Endothelial cell of umbilical vein (primary cell): ENCODE measurements at regions not wholly inside any gene's neighbourhood (a gene's known extent, or its start where the extent isn't known, plus 50 kb on each side); places are given as distances from the start of the nearest gene placed in this dataset.

Source experiments
- BruUV-seq: library from RNA; stranded (reverse); fragments of 400-500 nt; replicated peaks from 2 replicates; lab custom pipeline; 2021; lab: Mats Ljungman, UMichigan
- CTCF ChIA-PET: fragments of 300-600, 350-600 bp; sonication (Branson Sonifier 250); formaldehyde crosslinking; loops from one replicate; lab custom pipeline; 2021; ENCODE audit warnings: antibody characterized with exemption, inconsistent platforms; lab: Charles Lee
- POLR2A ChIA-PET: fragments of 300-600, 350-600 bp; sonication (Branson Sonifier 250); formaldehyde crosslinking; loops from one replicate; lab custom pipeline; 2021; ENCODE audit warnings: antibody characterized with exemption, inconsistent platforms; lab: Charles Lee
- DNase-seq: peaks from one replicate; pipeline ENCODE4 v3.0.0-alpha.2; 2011; ENCODE audit warnings: low read depth, low spot score
- FAIRE-seq: peaks from 2 replicates; lab custom pipeline; 2011; peaks lifted over from hg19 to GRCh38; lab: Jason Lieb, UNC
- H2AFZ ChIP-seq: 2 replicates; pipeline ENCODE4 v1.6.0; 2012; ENCODE audit warnings: low read depth, low read length, control low read depth, inconsistent platforms
- H3K27ac ChIP-seq: 2 replicates; pipeline ENCODE4 v1.5.1; 2011; ENCODE audit warnings: low read depth, mild to moderate bottlenecking, control low read depth, low read length, moderate library complexity; ENCODE audit not compliant: insufficient read depth
- H3K27me3 ChIP-seq, 2 experiments: 2 replicates each; pipeline versions ENCODE4 v1.6.0 to v1.6.1; 2011; ENCODE audit warnings: low read length in 2 of 2, mixed read lengths in 1 of 2; ENCODE audit not compliant: control insufficient read depth in 2 of 2, insufficient read depth in 2 of 2
- H3K36me3 ChIP-seq, 2 experiments: 2 replicates in 1 of 2; 3 replicates in 1 of 2; pipeline ENCODE4 v1.5.1; 2011; ENCODE audit warnings: low read length in 2 of 2, mild to moderate bottlenecking in 1 of 2, moderate library complexity in 1 of 2; ENCODE audit not compliant: control insufficient read depth in 2 of 2, insufficient read depth in 2 of 2; ENCODE audit errors: extremely low read depth in 1 of 2
- H3K4me1 ChIP-seq: 3 replicates; pipeline ENCODE4 v1.5.1; 2011; ENCODE audit warnings: mild to moderate bottlenecking, low read length; ENCODE audit not compliant: control insufficient read depth, insufficient read depth; ENCODE audit errors: extremely low read depth
- H3K4me2 ChIP-seq: 2 replicates; pipeline ENCODE4 v1.6.1; 2011; ENCODE audit warnings: low read length, control low read depth, mixed read lengths; ENCODE audit not compliant: insufficient read depth
- H3K4me3 ChIP-seq, 3 experiments: fragments of 200-600 bp in 1 of 3; sonication (generic), shearing (Covaris generic) in 1 of 3; replicated peaks in 1 of 3; 2 replicates each; pipeline ENCODE4 v1.5.1; 2011 to 2016; ENCODE audit warnings: control low read depth in 3 of 3, low read length in 3 of 3, mild to moderate bottlenecking in 2 of 3, inconsistent platforms in 1 of 3, low read depth in 1 of 3, moderate library complexity in 1 of 3; ENCODE audit not compliant: insufficient read depth in 1 of 3
- H3K79me2 ChIP-seq: 2 replicates; pipeline ENCODE4 v1.6.0; 2012; ENCODE audit warnings: low read length, inconsistent platforms; ENCODE audit not compliant: control insufficient read depth, insufficient read depth
- H3K9ac ChIP-seq: replicated peaks from 2 replicates; pipeline ENCODE3; 2011; ENCODE audit warnings: low read length, control low read depth; ENCODE audit not compliant: insufficient read depth; ENCODE audit errors: extremely low read depth
- H3K9me1 ChIP-seq: replicated peaks from 3 replicates; pipeline ENCODE4 v1.6.0; 2011; ENCODE audit warnings: mild to moderate bottlenecking, low read length; ENCODE audit not compliant: control insufficient read depth, insufficient read depth; ENCODE audit errors: extremely low read depth
- H3K9me3 ChIP-seq: replicated peaks from 2 replicates; pipeline ENCODE4 v1.5.1; 2012; ENCODE audit warnings: low read length, inconsistent platforms; ENCODE audit not compliant: control insufficient read depth, insufficient read depth
- H4K20me1 ChIP-seq: replicated peaks from 2 replicates; pipeline ENCODE3; 2011; ENCODE audit warnings: mild to moderate bottlenecking, low read length; ENCODE audit not compliant: control insufficient read depth, insufficient read depth; ENCODE audit errors: extremely low read depth
- CTCF ChIP-seq, 2 donors: IDR thresholded peaks; 1 replicate in 1 of 2; 2 replicates in 1 of 2; pipeline ENCODE4 v1.5.1; 2011; ENCODE audit warnings: low read length in 2 of 2, mild to moderate bottlenecking in 2 of 2, moderate library complexity in 2 of 2, control low read depth in 1 of 2, inconsistent platforms in 1 of 2, low read depth in 1 of 2; ENCODE audit not compliant: insufficient read depth in 1 of 2; ENCODE audit errors: extremely low read depth in 1 of 2
- EZH2 ChIP-seq: IDR thresholded peaks from 2 replicates; pipeline ENCODE4 v1.6.1; 2012; ENCODE audit warnings: borderline replicate concordance, low read depth, mild to moderate bottlenecking, moderate library complexity, low read length, inconsistent platforms; ENCODE audit not compliant: severe bottlenecking
- FOS ChIP-seq: IDR thresholded peaks from 2 replicates; pipeline ENCODE4 v1.6.1; 2011; ENCODE audit warnings: mild to moderate bottlenecking, low read length, moderate library complexity, borderline replicate concordance; ENCODE audit not compliant: insufficient read depth
- GATA2 ChIP-seq: IDR thresholded peaks from 2 replicates; pipeline ENCODE4 v1.7.0; 2011; ENCODE audit warnings: low read depth, mild to moderate bottlenecking, moderate library complexity, mixed read lengths, low read length; ENCODE audit not compliant: insufficient read length, insufficient read depth
- JUN ChIP-seq: IDR thresholded peaks from 2 replicates; pipeline ENCODE4 v1.6.1; 2011; ENCODE audit warnings: borderline replicate concordance, low read depth; ENCODE audit not compliant: insufficient read length, insufficient read depth
- MAX ChIP-seq: IDR thresholded peaks from 2 replicates; pipeline ENCODE4 v1.6.1; 2011; ENCODE audit not compliant: insufficient read depth, insufficient read length
- MYC ChIP-seq: IDR thresholded peaks from one replicate; pipeline ENCODE4 v1.6.1; 2011; ENCODE audit warnings: mild to moderate bottlenecking, low read depth, low read length
- POLR2A ChIP-seq: IDR thresholded peaks from 2 replicates; pipeline ENCODE4 v1.6.1; 2012; ENCODE audit warnings: low read depth, mild to moderate bottlenecking, control low read depth, low read length
- POLR2AphosphoS5 ChIP-seq: IDR thresholded peaks from 2 replicates; pipeline ENCODE4 v1.6.1; 2012; ENCODE audit warnings: low read depth, mild to moderate bottlenecking, control low read depth, low read length, moderate library complexity; ENCODE audit not compliant: insufficient read depth
- dilution Hi-C: fragments of 300-500 bp; cut with MboI; formaldehyde crosslinking; loops from one replicate; pipeline ENCODE4 v1.15.0; 2019; ENCODE audit warnings: low sequenced_read_pairs; ENCODE audit not compliant: extremely low pct_ligation_motif_present
- intact Hi-C: fragments of 100-400 bp; cut with micrococcal nuclease; formaldehyde crosslinking; loops from one replicate; pipeline ENCODE4 v1.10.0; 2022

GRCh38 chr11:130634186-130634585, 185.7 kb downstream of the ADAMTS15 start:
- POLR2A ChIA-PET = no interaction called here

More at GRCh38 chr11:130634186-130634585, 185.7 kb downstream of the ADAMTS15 start:
- H3K4me2 ChIP-seq = no peak overlapping the region
- H3K27ac ChIP-seq = no peak overlapping the region
- no peak for FAIRE-seq
- dilution Hi-C loops (no loop called here), intact Hi-C loops (loop anchor here (5.0 kb wide), 1 partner anchor 182 kb away; no protein-coding TSS in a partner anchor)
- H3K9me1 ChIP-seq = no peaks in the 10 kb centered on the region
- no peaks in the 10 kb centered on the region for H3K79me2 ChIP-seq
- H3K27me3 ChIP-seq = no peaks in the 10 kb centered on the region
- BruUV-seq = no TSS peak
- H2AFZ ChIP-seq = no peak overlapping the region
- CTCF ChIA-PET = interaction anchor here (1.6 to 2.4 kb wide), 2 partner anchors 12 to 104 kb away, joined by 4 to 7 read pairs; no protein-coding TSS in a partner anchor
- H3K4me3 ChIP-seq = no peak overlapping the region
- H3K4me1 ChIP-seq = peaks cover 8% of the 10 kb centered on the region
- H3K9me3 ChIP-seq = no peaks in the 10 kb centered on the region
- TF ChIP-seq MAX (no peak), CTCF (IDR thresholded peaks at IDR 0.05; ENCODE audit: extremely low read depth in 1 of 2, insufficient read depth in 1 of 2, low read depth in 1 of 2, low read length in 2 of 2) (no peak), EZH2 (no peak), GATA2 (no peak), POLR2AphosphoS5 (no peak), POLR2A (no peak), MYC (no peak), JUN (no peak), FOS (no peak)
- H4K20me1 ChIP-seq = no peaks in the 10 kb centered on the region
- DNase-seq = no peak
- H3K9ac ChIP-seq = no peak overlapping the region
- H3K36me3 ChIP-seq = no peaks in the 10 kb centered on the region
